ENCODE measurements at regions not wholly inside any gene's neighbourhood (a gene's known extent, or its start where the extent isn't known, plus 50 kb on each side); places are given as distances from the start of the nearest gene placed in this dataset.
"Not testable (repeated sequence)": the region's sequence is repeated elsewhere in the genome, so short reads cannot be mapped to it uniquely, and the experiment has no call there.

GRCh38 chr4:20015636-20016224 is 236.0 kb upstream of the SLIT2 start:
- DNase-seq (ENCODE audit: low read depth, low spot score), result no peak
- Histone ChIP-seq H3K4me1 (ENCODE audit: control insufficient read depth, insufficient read depth, low read length) (no peaks in the 10 kb centered on the region), H3K4me3 (ENCODE audit: low read depth in 2 of 2, low read length in 2 of 2) (no peak overlapping the region), H3K36me3 (ENCODE audit: control insufficient read depth, insufficient read depth, low read length) (no peaks in the 10 kb centered on the region), H3K27me3 (ENCODE audit: control insufficient read depth, insufficient read depth, low read length) (no peaks in the 10 kb centered on the region), H3K27ac (ENCODE audit: low read length) (no peak overlapping the region), H3K9me3 (ENCODE audit: control insufficient read depth, insufficient read depth, low read depth, low read length) (no peaks in the 10 kb centered on the region)
- ChIA-PET POLR2A (no interaction called here), CTCF (no interaction called here)
- in situ Hi-C loops (cut with HindIII; ENCODE audit: low pct_unique_long_range_greater_than_20kb, low sequenced_read_pairs), result no loop called here
- peak; percentile 63; the same call in 1 of the 2 replicates for ATAC-seq
- TF ChIP-seq, protein P1, sequence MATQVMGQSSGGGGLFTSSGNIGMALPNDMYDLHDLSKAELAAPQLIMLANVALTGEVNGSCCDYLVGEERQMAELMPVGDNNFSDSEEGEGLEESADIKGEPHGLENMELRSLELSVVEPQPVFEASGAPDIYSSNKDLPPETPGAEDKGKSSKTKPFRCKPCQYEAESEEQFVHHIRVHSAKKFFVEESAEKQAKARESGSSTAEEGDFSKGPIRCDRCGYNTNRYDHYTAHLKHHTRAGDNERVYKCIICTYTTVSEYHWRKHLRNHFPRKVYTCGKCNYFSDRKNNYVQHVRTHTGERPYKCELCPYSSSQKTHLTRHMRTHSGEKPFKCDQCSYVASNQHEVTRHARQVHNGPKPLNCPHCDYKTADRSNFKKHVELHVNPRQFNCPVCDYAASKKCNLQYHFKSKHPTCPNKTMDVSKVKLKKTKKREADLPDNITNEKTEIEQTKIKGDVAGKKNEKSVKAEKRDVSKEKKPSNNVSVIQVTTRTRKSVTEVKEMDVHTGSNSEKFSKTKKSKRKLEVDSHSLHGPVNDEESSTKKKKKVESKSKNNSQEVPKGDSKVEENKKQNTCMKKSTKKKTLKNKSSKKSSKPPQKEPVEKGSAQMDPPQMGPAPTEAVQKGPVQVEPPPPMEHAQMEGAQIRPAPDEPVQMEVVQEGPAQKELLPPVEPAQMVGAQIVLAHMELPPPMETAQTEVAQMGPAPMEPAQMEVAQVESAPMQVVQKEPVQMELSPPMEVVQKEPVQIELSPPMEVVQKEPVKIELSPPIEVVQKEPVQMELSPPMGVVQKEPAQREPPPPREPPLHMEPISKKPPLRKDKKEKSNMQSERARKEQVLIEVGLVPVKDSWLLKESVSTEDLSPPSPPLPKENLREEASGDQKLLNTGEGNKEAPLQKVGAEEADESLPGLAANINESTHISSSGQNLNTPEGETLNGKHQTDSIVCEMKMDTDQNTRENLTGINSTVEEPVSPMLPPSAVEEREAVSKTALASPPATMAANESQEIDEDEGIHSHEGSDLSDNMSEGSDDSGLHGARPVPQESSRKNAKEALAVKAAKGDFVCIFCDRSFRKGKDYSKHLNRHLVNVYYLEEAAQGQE (IDR thresholded peaks at IDR 0.05; ENCODE audit: insufficient read depth in 1 of 2, low read depth in 2 of 2, low read length in 1 of 2), result no peak
- TF ChIP-seq POLR2AphosphoS5 (IDR thresholded peaks at IDR 0.05; ENCODE audit: low read depth, low read length) (no peak), SIN3A (IDR thresholded peaks at IDR 0.05; ENCODE audit: borderline replicate concordance, insufficient read depth, low read depth, low read length) (no peak), TCF7L2 (IDR thresholded peaks at IDR 0.05; ENCODE audit: low read depth, low read length) (no peak)
- TF ChIP-seq, protein P2, sequence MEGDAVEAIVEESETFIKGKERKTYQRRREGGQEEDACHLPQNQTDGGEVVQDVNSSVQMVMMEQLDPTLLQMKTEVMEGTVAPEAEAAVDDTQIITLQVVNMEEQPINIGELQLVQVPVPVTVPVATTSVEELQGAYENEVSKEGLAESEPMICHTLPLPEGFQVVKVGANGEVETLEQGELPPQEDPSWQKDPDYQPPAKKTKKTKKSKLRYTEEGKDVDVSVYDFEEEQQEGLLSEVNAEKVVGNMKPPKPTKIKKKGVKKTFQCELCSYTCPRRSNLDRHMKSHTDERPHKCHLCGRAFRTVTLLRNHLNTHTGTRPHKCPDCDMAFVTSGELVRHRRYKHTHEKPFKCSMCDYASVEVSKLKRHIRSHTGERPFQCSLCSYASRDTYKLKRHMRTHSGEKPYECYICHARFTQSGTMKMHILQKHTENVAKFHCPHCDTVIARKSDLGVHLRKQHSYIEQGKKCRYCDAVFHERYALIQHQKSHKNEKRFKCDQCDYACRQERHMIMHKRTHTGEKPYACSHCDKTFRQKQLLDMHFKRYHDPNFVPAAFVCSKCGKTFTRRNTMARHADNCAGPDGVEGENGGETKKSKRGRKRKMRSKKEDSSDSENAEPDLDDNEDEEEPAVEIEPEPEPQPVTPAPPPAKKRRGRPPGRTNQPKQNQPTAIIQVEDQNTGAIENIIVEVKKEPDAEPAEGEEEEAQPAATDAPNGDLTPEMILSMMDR (IDR thresholded peaks at IDR 0.05), result no peak
- intact Hi-C loops (cut with micrococcal nuclease; ENCODE audit: unreplicated experiment), result no loop called here
- no TSS peak for BruUV-seq (replicated peaks)

DNA sequence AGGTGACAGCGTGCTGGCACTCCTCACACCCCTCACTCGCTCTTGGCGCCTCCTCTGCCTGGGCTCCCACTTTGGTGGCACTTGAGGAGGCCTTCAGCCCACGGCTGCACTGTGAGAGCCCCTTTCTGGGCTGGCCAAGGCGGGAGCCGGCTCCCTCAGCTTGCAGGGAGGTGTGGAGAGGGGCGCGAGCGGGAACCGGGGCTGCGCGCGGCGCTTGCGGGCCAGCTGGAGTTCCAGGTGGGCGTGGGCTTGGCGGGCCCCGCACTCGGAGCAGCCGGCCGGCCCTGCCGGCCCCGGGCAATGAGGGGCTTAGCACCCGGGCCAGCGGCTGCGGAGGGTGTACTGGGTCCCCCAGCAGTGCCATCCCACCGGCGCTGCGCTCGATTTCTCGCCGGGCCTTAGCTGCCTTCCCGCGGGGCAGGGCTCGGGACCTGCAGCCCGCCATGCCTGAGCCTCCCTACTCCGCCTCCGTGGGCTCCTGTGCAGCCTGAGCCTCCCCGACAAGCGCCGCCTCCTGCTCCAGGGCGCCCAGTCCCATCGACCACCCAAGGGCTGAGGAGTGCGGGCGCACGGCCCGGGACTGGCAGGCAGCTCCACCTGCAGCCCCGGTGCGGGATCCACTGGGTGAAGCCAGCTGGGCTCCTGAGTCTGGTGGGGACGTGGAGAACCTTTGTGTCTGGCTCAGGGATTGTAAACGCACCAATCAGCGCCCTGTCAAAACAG is 247.7 kb upstream of the SLIT2 start:
- H3K9me3 ChIP-seq (ENCODE audit: control insufficient read depth, insufficient read depth, low read depth, low read length); H3K36me3 ChIP-seq (ENCODE audit: control insufficient read depth, insufficient read depth, low read length); H3K4me1 ChIP-seq (ENCODE audit: control insufficient read depth, insufficient read depth, low read length); ATAC-seq; H3K4me3 ChIP-seq (ENCODE audit: low read depth in 2 of 2, low read length in 2 of 2); POLR2A ChIA-PET; intact Hi-C loops (cut with micrococcal nuclease; ENCODE audit: unreplicated experiment); in situ Hi-C loops (cut with HindIII; ENCODE audit: low pct_unique_long_range_greater_than_20kb, low sequenced_read_pairs); CTCF ChIA-PET; DNase-seq (ENCODE audit: low read depth, low spot score); H3K27ac ChIP-seq (ENCODE audit: low read length); BruUV-seq (replicated peaks); H3K27me3 ChIP-seq (ENCODE audit: control insufficient read depth, insufficient read depth, low read length): not testable (repeated sequence)

GRCh38 chr4:19999775-20000414 is 251.8 kb upstream of the SLIT2 start:
- Histone ChIP-seq H3K9me3 (ENCODE audit: control insufficient read depth, insufficient read depth, low read depth, low read length) (no peaks in the 10 kb centered on the region), H3K36me3 (ENCODE audit: control insufficient read depth, insufficient read depth, low read length) (no peaks in the 10 kb centered on the region), H3K4me3 (ENCODE audit: low read depth in 2 of 2, low read length in 2 of 2) (no peak overlapping the region), H3K4me1 (ENCODE audit: control insufficient read depth, insufficient read depth, low read length) (no peaks in the 10 kb centered on the region), H3K27ac (ENCODE audit: low read length) (no peak overlapping the region), H3K27me3 (ENCODE audit: control insufficient read depth, insufficient read depth, low read length) (no peaks in the 10 kb centered on the region)
- ATAC-seq (no peak), DNase-seq (ENCODE audit: low read depth, low spot score) (no peak)
- POLR2A ChIA-PET, result no interaction called here
- CTCF ChIA-PET, result no interaction called here
- intact Hi-C loops (cut with micrococcal nuclease; ENCODE audit: unreplicated experiment), result no loop called here
- BruUV-seq (replicated peaks), result no TSS peak
- TF ChIP-seq SIN3A (IDR thresholded peaks at IDR 0.05; ENCODE audit: borderline replicate concordance, insufficient read depth, low read depth, low read length), result no peak
- TF ChIP-seq, protein P2 (IDR thresholded peaks at IDR 0.05), result no peak
- TF ChIP-seq POLR2AphosphoS5 (IDR thresholded peaks at IDR 0.05; ENCODE audit: low read depth, low read length), result no peak
- no peak for TF ChIP-seq TCF7L2 (IDR thresholded peaks at IDR 0.05; ENCODE audit: low read depth, low read length)
- TF ChIP-seq, protein P1 (IDR thresholded peaks at IDR 0.05; ENCODE audit: insufficient read depth in 1 of 2, low read depth in 2 of 2, low read length in 1 of 2), result no peak
- in situ Hi-C loops (cut with HindIII; ENCODE audit: low pct_unique_long_range_greater_than_20kb, low sequenced_read_pairs), result no loop called here

All from Panc1 (cell line).